ENCODE measurements at regions not wholly inside any gene's neighbourhood (a gene's known extent, or its start where the extent isn't known, plus 50 kb on each side); places are given as distances from the start of the nearest gene placed in this dataset.

- TF ChIP-seq, protein P1, sequence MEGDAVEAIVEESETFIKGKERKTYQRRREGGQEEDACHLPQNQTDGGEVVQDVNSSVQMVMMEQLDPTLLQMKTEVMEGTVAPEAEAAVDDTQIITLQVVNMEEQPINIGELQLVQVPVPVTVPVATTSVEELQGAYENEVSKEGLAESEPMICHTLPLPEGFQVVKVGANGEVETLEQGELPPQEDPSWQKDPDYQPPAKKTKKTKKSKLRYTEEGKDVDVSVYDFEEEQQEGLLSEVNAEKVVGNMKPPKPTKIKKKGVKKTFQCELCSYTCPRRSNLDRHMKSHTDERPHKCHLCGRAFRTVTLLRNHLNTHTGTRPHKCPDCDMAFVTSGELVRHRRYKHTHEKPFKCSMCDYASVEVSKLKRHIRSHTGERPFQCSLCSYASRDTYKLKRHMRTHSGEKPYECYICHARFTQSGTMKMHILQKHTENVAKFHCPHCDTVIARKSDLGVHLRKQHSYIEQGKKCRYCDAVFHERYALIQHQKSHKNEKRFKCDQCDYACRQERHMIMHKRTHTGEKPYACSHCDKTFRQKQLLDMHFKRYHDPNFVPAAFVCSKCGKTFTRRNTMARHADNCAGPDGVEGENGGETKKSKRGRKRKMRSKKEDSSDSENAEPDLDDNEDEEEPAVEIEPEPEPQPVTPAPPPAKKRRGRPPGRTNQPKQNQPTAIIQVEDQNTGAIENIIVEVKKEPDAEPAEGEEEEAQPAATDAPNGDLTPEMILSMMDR (IDR thresholded peaks at IDR 0.05): no peak
- no peak for TF ChIP-seq POLR2A (IDR thresholded peaks at IDR 0.05)
Measured at GRCh38 chr6:110048221-110048875, 70.2 kb downstream of the GPR6 start.

Data from uterus (tissue), 2 donors.